HL-60 (cell line): ENCODE measurements at regions not wholly inside any gene's neighbourhood (a gene's known extent, or its start where the extent isn't known, plus 50 kb on each side); places are given as distances from the start of the nearest gene placed in this dataset.

Experiments
- CTCF ChIP-seq: IDR thresholded peaks from one replicate; pipeline ENCODE4 v1.5.1; 2011; ENCODE audit warnings: low read length, control low read depth, inconsistent platforms; ENCODE audit not compliant: insufficient read depth
- REST ChIP-seq: IDR thresholded peaks from 2 replicates; pipeline ENCODE4 v1.6.1; 2012; ENCODE audit warnings: low read depth; ENCODE audit not compliant: insufficient replicate concordance
- SPI1 ChIP-seq: IDR thresholded peaks from 2 replicates; pipeline ENCODE4 v1.6.1; 2012; ENCODE audit warnings: low read depth, mild to moderate bottlenecking, borderline replicate concordance

GRCh38 chr18:5828913-5829312 is 66.4 kb downstream of the TMEM200C start:
- no peak for TF ChIP-seq CTCF
- TF ChIP-seq SPI1: no peak
- TF ChIP-seq REST: no peak
